ENCODE measurements at regions not wholly inside any gene's neighbourhood (a gene's known extent, or its start where the extent isn't known, plus 50 kb on each side); places are given as distances from the start of the nearest gene placed in this dataset.

- no peaks in the 10 kb centered on the region for H4K20me1 ChIP-seq (ENCODE audit: insufficient read depth, low read length)
- H3K27me3 ChIP-seq (ENCODE audit: insufficient read depth, low read length) = no peaks in the 10 kb centered on the region
- H3K4me2 ChIP-seq (ENCODE audit: insufficient read depth, low read length) = no peak overlapping the region
- no peak overlapping the region for H3K27ac ChIP-seq (ENCODE audit: low read depth, low read length)
- no peaks in the 10 kb centered on the region for H3K79me2 ChIP-seq (ENCODE audit: insufficient read depth, low read length)
- H3K36me3 ChIP-seq (ENCODE audit: insufficient read depth, low read length) = no peaks in the 10 kb centered on the region
- H3K9me3 ChIP-seq (ENCODE audit: low read depth, low read length) = no peaks in the 10 kb centered on the region
- no peak for DNase-seq (ENCODE audit: insufficient read length, low spot score, missing footprints)
- no peak overlapping the region for H3K4me3 ChIP-seq (ENCODE audit: insufficient read depth, low read length)
- no peak overlapping the region for H2AFZ ChIP-seq (ENCODE audit: low read length)
- peaks cover 18% of the 10 kb centered on the region for H3K4me1 ChIP-seq (ENCODE audit: insufficient read depth, low read length)
- no peak for TF ChIP-seq CTCF (IDR thresholded peaks at IDR 0.05; ENCODE audit: extremely low read depth, low read depth, low read length)
Measured at GRCh38 chr5:167801999-167802398, 489.4 kb upstream of the WWC1 start.

- DNase-seq (ENCODE audit: insufficient read length, low spot score, missing footprints) = no peak
- no peaks in the 10 kb centered on the region for H3K79me2 ChIP-seq (ENCODE audit: insufficient read depth, low read length)
- no peaks in the 10 kb centered on the region for H4K20me1 ChIP-seq (ENCODE audit: insufficient read depth, low read length)
Measured at GRCh38 chr5:167802755-167803431, 488.6 kb upstream of the WWC1 start.

DNA sequence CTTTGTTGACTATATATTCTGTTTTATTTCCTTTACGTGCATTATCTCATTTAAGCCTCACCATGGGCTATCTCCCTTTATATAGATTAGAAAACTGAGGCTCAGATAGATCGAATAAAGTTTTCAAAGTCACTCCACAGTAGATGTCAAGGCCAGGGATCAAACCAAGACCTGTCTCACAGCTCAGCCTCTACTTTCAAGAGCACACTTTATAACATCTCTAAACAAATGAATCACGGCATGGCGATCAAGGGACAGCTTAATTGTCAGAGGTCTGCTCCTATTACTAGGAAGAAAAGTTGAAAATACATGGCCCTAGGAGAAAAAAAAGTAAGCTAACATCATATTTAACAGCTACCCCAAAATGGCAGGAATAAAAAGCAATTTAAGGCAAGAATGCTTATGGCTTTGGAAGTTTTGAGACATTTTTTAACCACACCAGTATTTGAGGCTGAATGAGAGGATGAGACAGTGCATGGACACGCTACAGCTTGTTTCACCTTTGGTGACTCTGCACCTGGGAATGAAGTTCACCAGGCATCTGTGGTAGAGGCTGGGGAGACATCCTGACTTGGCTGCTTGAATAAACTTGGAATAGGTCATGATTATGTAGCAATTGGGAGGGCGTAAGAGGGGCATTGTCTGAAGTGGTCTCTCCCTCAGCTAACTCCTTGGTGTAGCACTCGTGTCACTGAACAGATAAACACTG is 486.8 kb upstream of the WWC1 start:
- Histone ChIP-seq H3K4me2 (ENCODE audit: insufficient read depth, low read length) (no peak overlapping the region), H3K36me3 (ENCODE audit: insufficient read depth, low read length) (no peaks in the 10 kb centered on the region), H4K20me1 (ENCODE audit: insufficient read depth, low read length) (no peaks in the 10 kb centered on the region), H3K27ac (ENCODE audit: low read depth, low read length) (no peak overlapping the region), H3K4me3 (ENCODE audit: insufficient read depth, low read length) (no peak overlapping the region), H3K79me2 (ENCODE audit: insufficient read depth, low read length) (no peaks in the 10 kb centered on the region), H2AFZ (ENCODE audit: low read length) (no peak overlapping the region), H3K4me1 (ENCODE audit: insufficient read depth, low read length) (no peaks in the 10 kb centered on the region), H3K9me3 (ENCODE audit: low read depth, low read length) (no peaks in the 10 kb centered on the region), H3K27me3 (ENCODE audit: insufficient read depth, low read length) (no peaks in the 10 kb centered on the region)
- no peak for TF ChIP-seq CTCF (IDR thresholded peaks at IDR 0.05; ENCODE audit: extremely low read depth, low read depth, low read length)
- no peak for DNase-seq (ENCODE audit: insufficient read length, low spot score, missing footprints)

More at GRCh38 chr5:167802755-167803431, 488.6 kb upstream of the WWC1 start:
- H3K4me1 ChIP-seq (ENCODE audit: insufficient read depth, low read length) = peaks cover 13% of the 10 kb centered on the region
- no peak overlapping the region for H3K27ac ChIP-seq (ENCODE audit: low read depth, low read length)
- no peak overlapping the region for H3K4me2 ChIP-seq (ENCODE audit: insufficient read depth, low read length)
- no peaks in the 10 kb centered on the region for H3K9me3 ChIP-seq (ENCODE audit: low read depth, low read length)
- H3K4me3 ChIP-seq (ENCODE audit: insufficient read depth, low read length) = no peak overlapping the region
- H2AFZ ChIP-seq (ENCODE audit: low read length) = no peak overlapping the region
- H3K27me3 ChIP-seq (ENCODE audit: insufficient read depth, low read length) = no peaks in the 10 kb centered on the region
- TF ChIP-seq CTCF (IDR thresholded peaks at IDR 0.05; ENCODE audit: extremely low read depth, low read depth, low read length) = no peak
- H3K36me3 ChIP-seq (ENCODE audit: insufficient read depth, low read length) = no peaks in the 10 kb centered on the region

- H3K27me3 ChIP-seq (ENCODE audit: insufficient read depth, low read length) = no peaks in the 10 kb centered on the region
- no peak for TF ChIP-seq CTCF (IDR thresholded peaks at IDR 0.05; ENCODE audit: extremely low read depth, low read depth, low read length)
- H2AFZ ChIP-seq (ENCODE audit: low read length) = no peak overlapping the region
- H3K4me2 ChIP-seq (ENCODE audit: insufficient read depth, low read length) = no peak overlapping the region
- H3K79me2 ChIP-seq (ENCODE audit: insufficient read depth, low read length) = no peaks in the 10 kb centered on the region
- no peaks in the 10 kb centered on the region for H4K20me1 ChIP-seq (ENCODE audit: insufficient read depth, low read length)
- H3K4me3 ChIP-seq (ENCODE audit: insufficient read depth, low read length) = no peak overlapping the region
- DNase-seq (ENCODE audit: insufficient read length, low spot score, missing footprints) = no peak
- no peaks in the 10 kb centered on the region for H3K9me3 ChIP-seq (ENCODE audit: low read depth, low read length)
- H3K4me1 ChIP-seq (ENCODE audit: insufficient read depth, low read length) = peaks cover 16% of the 10 kb centered on the region
- no peaks in the 10 kb centered on the region for H3K36me3 ChIP-seq (ENCODE audit: insufficient read depth, low read length)
- no peak overlapping the region for H3K27ac ChIP-seq (ENCODE audit: low read depth, low read length)
Measured at GRCh38 chr5:167810573-167810972, 480.9 kb upstream of the WWC1 start.
